HG03108 (cell line): ENCODE measurements at regions not wholly inside any gene's neighbourhood (a gene's known extent, or its start where the extent isn't known, plus 50 kb on each side); places are given as distances from the start of the nearest gene placed in this dataset.
"Not testable (repeated sequence)": the region's sequence is repeated elsewhere in the genome, so short reads cannot be mapped to it uniquely, and the experiment has no call there.

ENCODE experiments used
- ATAC-seq: cut with Tn5 transposase; IDR thresholded peaks from one replicate; pipeline ENCODE4 v1.9.1; 2021; ENCODE audit warnings: moderate library complexity; ENCODE audit not compliant: unreplicated experiment

- ATAC-seq: no peak
Observed at GRCh38 chr11:23320131-23320530, 459.9 kb upstream of the CCDC179 start.

- ATAC-seq: not testable (repeated sequence)
Observed at GRCh38 chr11:23335586-23335985, 475.3 kb upstream of the CCDC179 start.

- ATAC-seq: no peak
Observed at GRCh38 chr11:23336961-23337360, 476.7 kb upstream of the CCDC179 start.

- ATAC-seq: no peak
Observed at GRCh38 chr11:23353611-23354010, 493.3 kb upstream of the CCDC179 start.

GRCh38 chr11:23359297-23359696 lies 499.0 kb upstream of the CCDC179 start:
- no peak for ATAC-seq

- no peak for ATAC-seq
Observed at GRCh38 chr11:23364076-23364475, 503.8 kb upstream of the CCDC179 start.

- no peak for ATAC-seq
Observed at GRCh38 chr11:23370580-23371275, 510.5 kb upstream of the CCDC179 start.

- ATAC-seq: no peak
Observed at GRCh38 chr11:23377909-23378308, 517.6 kb upstream of the CCDC179 start.

GRCh38 chr11:23391031-23391430 lies 530.8 kb upstream of the CCDC179 start:
- no peak for ATAC-seq

GRCh38 chr11:23398052-23398451 lies 537.8 kb upstream of the CCDC179 start:
- ATAC-seq: no peak

GRCh38 chr11:23399995-23400394 lies 539.7 kb upstream of the CCDC179 start:
- no peak for ATAC-seq

GRCh38 chr11:23403210-23404185 lies 543.2 kb upstream of the CCDC179 start:
- ATAC-seq: no peak

- ATAC-seq: no peak
Observed at GRCh38 chr11:23404225-23405160, 544.2 kb upstream of the CCDC179 start.

GRCh38 chr11:23405350-23405937 lies 545.2 kb upstream of the CCDC179 start:
- no peak for ATAC-seq

GRCh38 chr11:23406131-23406819 lies 546.0 kb upstream of the CCDC179 start:
- ATAC-seq: no peak

GRCh38 chr11:23413057-23413456 lies 552.8 kb upstream of the CCDC179 start:
- no peak for ATAC-seq

- ATAC-seq: no peak
Observed at GRCh38 chr11:23423104-23423503, 562.8 kb upstream of the CCDC179 start.

GRCh38 chr11:23423656-23424055 lies 563.4 kb upstream of the CCDC179 start:
- no peak for ATAC-seq

- ATAC-seq: no peak
Observed at GRCh38 chr11:23425381-23425780, 565.1 kb upstream of the CCDC179 start.

GRCh38 chr11:23429569-23429968 lies 569.3 kb upstream of the CCDC179 start:
- ATAC-seq: no peak
